NB4 (cell line): ENCODE measurements at regions not wholly inside any gene's neighbourhood (a gene's known extent, or its start where the extent isn't known, plus 50 kb on each side); places are given as distances from the start of the nearest gene placed in this dataset.

Source experiments
- CTCF ChIP-seq: IDR thresholded peaks from one replicate; pipeline ENCODE4 v1.5.1; 2012; ENCODE audit warnings: low read depth, low read length
- MAX ChIP-seq: IDR thresholded peaks from 2 replicates; pipeline ENCODE4 v1.6.1; 2011; ENCODE audit warnings: low read depth, low read length
- MYC ChIP-seq: IDR thresholded peaks from 2 replicates; pipeline ENCODE4 v1.6.1; 2011; ENCODE audit warnings: low read depth, low read length
- POLR2A ChIP-seq: IDR thresholded peaks from 2 replicates; pipeline ENCODE4 v1.6.1; 2011; ENCODE audit warnings: mild to moderate bottlenecking; ENCODE audit not compliant: insufficient read length; ENCODE audit errors: extremely low read depth

- TF ChIP-seq CTCF (no peak), POLR2A (no peak), MYC (no peak), MAX (no peak)
Observed at GRCh38 chr6:71126506-71126905, 162.1 kb upstream of the OGFRL1 start.
